ENCODE measurements at regions not wholly inside any gene's neighbourhood (a gene's known extent, or its start where the extent isn't known, plus 50 kb on each side); places are given as distances from the start of the nearest gene placed in this dataset.

DNA sequence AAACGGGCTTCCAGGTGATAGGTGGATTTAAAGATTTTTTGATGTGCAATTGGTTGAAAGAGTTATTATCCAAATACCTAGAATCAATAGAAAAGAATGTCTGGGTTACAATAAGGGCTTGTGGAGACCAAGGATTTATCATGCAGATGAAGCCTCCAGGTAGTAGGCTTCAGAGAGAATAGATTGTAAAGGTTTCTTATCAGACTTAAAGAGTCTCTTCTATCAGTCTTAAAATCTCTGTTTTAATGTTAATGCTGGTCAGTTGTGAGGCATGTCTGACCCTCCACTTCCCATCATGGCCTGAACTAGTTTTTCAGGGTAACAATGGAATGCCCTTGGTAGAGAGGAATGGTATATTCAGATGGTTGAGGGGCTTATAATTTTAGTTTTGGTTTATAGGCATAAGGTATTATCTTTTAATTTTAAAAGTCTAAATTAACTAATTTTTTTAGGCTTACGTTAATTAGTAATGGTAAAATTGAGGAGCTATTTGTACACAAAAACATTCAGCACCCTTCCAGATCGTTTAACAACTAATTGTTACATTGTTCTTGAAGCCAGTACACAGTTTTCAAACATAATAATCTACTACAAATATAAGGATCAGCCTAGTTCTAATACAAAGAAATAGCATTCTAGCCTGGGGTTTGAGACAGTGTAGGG is 704.2 kb upstream of the MBL2 start:
- Histone ChIP-seq H3K9ac (ENCODE audit: extremely low read depth, insufficient read length, low read length) (peak overlapping the region; percentile 20), H3K79me1 (ENCODE audit: insufficient read depth, low read depth, low read length, poor library complexity, severe bottlenecking) (no peaks in the 10 kb centered on the region), H3K27ac (ENCODE audit: insufficient read length, low read depth, low read length) (peak overlapping the region; percentile 94), H2BK5ac (ENCODE audit: insufficient read length, low read length) (peak overlapping the region; percentile 82), H3K14ac (ENCODE audit: insufficient read depth, low read length) (no peak overlapping the region), H2BK120ac (ENCODE audit: low read depth, low read length, poor library complexity, severe bottlenecking) (peak overlapping the region; percentile 69), H3K23ac (ENCODE audit: insufficient read length, low read depth, low read length) (no peak overlapping the region), H3K9me3 (ENCODE audit: control insufficient read depth, low read depth, low read length) (no peaks in the 10 kb centered on the region), H3K79me2 (ENCODE audit: insufficient read depth, low read length) (no peaks in the 10 kb centered on the region), H2BK15ac (ENCODE audit: low read depth, low read length) (no peak overlapping the region), H3K56ac (ENCODE audit: insufficient read length, low read depth, low read length) (no peak overlapping the region), H3K4me2 (ENCODE audit: insufficient read depth, insufficient read length, low read length) (peak overlapping the region; percentile 16), H3K27me3 (ENCODE audit: insufficient read depth, low read length) (no peaks in the 10 kb centered on the region), H2AFZ (ENCODE audit: low read length) (no peak overlapping the region), H3K18ac (ENCODE audit: insufficient read length, low read depth, low read length) (peak overlapping the region; percentile 56), H4K8ac (replicated peaks; ENCODE audit: insufficient read length, low read depth, low read length) (no peak overlapping the region), H4K20me1 (ENCODE audit: control insufficient read depth, insufficient read depth, insufficient read length) (no peaks in the 10 kb centered on the region), H3K23me2 (ENCODE audit: insufficient read length, low read depth, low read length, poor library complexity, severe bottlenecking) (no peaks in the 10 kb centered on the region), H2BK20ac (ENCODE audit: low read depth, low read length, poor library complexity, severe bottlenecking) (peak overlapping the region; percentile 83), H2BK12ac (ENCODE audit: insufficient read length, low read depth, low read length) (no peak overlapping the region), H2AK5ac (ENCODE audit: insufficient read length, low read length) (no peak overlapping the region), H3K4me1 (ENCODE audit: insufficient read depth, low read length) (peaks cover 3% of the 10 kb centered on the region; the same call in 1 of the 2 replicates), H3T11ph (ENCODE audit: low read length) (peak overlapping the region; percentile 92), H3K4ac (ENCODE audit: low read depth, low read length) (no peak overlapping the region; the same call in 1 of the 2 replicates), H4K91ac (ENCODE audit: insufficient read length, low read depth, low read length) (no peak overlapping the region), H4K5ac (ENCODE audit: insufficient read length, low read depth, low read length) (no peak overlapping the region)
- Mint-ChIP-seq H3K9me3 (peaks cover 0 to 12% of the 10 kb centered on the region in 2 experiments), H3K4me1 (peaks cover 59 to 62% of the 10 kb centered on the region in 2 experiments), H3K27me3 (ENCODE audit: low read depth) (no peaks in the 10 kb centered on the region), H3K27ac (peak overlapping the region; percentile 98 to 100 (median 100)), H3K36me3 (ENCODE audit: insufficient read depth in 1 of 3, low read depth in 3 of 3) (peaks cover 0 to 25% (median 13%) of the 10 kb centered on the region in 3 experiments; a peak in 5 of 7 replicates), H3K4me3 (no peak overlapping the region; a peak in 1 of 5 replicates)
- TF ChIP-seq, protein P1, sequence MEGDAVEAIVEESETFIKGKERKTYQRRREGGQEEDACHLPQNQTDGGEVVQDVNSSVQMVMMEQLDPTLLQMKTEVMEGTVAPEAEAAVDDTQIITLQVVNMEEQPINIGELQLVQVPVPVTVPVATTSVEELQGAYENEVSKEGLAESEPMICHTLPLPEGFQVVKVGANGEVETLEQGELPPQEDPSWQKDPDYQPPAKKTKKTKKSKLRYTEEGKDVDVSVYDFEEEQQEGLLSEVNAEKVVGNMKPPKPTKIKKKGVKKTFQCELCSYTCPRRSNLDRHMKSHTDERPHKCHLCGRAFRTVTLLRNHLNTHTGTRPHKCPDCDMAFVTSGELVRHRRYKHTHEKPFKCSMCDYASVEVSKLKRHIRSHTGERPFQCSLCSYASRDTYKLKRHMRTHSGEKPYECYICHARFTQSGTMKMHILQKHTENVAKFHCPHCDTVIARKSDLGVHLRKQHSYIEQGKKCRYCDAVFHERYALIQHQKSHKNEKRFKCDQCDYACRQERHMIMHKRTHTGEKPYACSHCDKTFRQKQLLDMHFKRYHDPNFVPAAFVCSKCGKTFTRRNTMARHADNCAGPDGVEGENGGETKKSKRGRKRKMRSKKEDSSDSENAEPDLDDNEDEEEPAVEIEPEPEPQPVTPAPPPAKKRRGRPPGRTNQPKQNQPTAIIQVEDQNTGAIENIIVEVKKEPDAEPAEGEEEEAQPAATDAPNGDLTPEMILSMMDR (conservative IDR thresholded peaks at IDR 0.05) = no peak
- DNase-seq = no peak
- no CpG with 5 or more reads among the region's 3 CpGs for WGBS (ENCODE audit: extremely low coverage, insufficient read length, low lambda C conversion rate)
